GM21723 (cell line): ENCODE measurements at regions not wholly inside any gene's neighbourhood (a gene's known extent, or its start where the extent isn't known, plus 50 kb on each side); places are given as distances from the start of the nearest gene placed in this dataset.

ENCODE experiments used
- ATAC-seq: cut with Tn5 transposase; IDR thresholded peaks from one replicate; pipeline ENCODE4 v1.9.1; 2021; ENCODE audit warnings: mild to moderate bottlenecking, moderate library complexity; ENCODE audit not compliant: unreplicated experiment

- ATAC-seq, result no peak
Measured at GRCh38 chr3:146680617-146681016, 75.5 kb upstream of the PLSCR5 start.

DNA sequence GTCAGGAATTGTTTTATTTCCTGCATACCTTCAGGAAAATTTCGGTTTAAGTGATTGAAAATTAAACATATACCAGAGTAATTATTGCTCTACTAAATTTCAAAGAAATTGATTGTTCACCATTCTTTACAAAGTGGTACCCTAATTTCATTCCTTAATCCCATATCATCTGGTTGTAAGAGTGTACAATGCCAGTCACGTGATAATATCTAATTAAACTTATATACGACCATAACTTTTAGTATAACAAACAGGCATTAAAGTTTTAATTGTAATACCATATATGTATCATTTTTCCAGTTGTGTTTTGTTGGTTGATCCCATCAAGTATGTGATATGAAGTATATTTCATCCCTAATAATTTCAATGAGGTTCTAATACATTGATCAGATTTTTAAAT lies 74.8 kb upstream of the PLSCR5 start:
- ATAC-seq, result no peak

DNA sequence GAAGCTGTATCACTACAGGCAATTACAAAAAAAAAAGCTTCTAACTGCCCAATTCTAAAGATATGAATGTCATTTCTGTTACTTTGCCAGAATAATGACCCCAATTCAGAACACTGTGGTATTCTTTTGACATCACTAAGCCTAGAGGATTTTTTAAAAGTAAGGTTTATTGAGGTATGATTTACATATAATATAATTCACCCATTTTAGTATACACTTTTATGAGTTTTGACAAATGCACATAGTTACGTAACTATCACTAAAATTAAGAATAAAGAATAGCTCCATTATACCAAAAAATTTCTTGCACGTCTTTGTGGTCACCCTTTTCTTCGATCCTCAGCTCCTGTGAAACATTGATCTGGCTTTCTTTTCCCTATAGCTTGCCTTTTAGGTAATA lies 74.0 kb upstream of the PLSCR5 start:
- no peak for ATAC-seq

GRCh38 chr3:146672941-146673340 lies 67.8 kb upstream of the PLSCR5 start:
- no peak for ATAC-seq

DNA sequence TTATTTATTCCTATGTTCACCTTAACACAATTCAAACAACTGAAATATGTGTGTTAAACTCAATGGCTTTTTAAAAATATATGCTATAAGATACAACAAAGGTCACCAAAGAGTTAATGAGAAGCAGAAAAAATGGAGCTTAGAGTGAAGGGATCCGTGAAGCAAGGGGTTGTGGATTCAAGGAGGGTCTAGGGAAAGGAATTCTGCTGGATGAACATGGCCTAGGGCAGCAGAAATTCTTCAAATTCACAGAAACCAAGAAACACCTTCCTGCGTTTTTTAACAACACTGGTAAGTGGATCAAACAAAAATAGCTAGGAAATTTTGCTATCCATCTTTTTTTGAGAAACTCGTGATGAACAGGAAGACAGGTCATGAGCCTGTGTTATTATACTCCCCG lies 59.3 kb upstream of the PLSCR5 start:
- no peak for ATAC-seq

DNA sequence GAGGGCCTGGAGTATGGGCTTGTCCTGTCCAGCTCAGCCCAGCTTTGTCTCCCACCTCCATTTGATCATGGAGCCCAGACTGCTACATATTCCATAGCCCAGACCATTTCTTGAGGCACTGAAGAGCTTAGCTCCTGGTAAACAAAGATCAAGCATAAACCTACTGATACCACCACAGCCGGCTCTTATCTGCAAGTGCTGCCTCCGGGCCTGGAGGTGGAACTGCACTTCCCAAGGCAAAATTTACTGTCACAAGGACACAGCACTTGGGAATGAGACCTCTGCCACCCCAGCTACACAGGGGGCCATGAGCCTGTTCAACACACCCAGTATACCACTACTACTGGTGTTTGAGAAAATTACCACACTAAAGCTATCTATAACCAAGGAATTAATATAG lies 53.7 kb upstream of the PLSCR5 start:
- ATAC-seq, result no peak

DNA sequence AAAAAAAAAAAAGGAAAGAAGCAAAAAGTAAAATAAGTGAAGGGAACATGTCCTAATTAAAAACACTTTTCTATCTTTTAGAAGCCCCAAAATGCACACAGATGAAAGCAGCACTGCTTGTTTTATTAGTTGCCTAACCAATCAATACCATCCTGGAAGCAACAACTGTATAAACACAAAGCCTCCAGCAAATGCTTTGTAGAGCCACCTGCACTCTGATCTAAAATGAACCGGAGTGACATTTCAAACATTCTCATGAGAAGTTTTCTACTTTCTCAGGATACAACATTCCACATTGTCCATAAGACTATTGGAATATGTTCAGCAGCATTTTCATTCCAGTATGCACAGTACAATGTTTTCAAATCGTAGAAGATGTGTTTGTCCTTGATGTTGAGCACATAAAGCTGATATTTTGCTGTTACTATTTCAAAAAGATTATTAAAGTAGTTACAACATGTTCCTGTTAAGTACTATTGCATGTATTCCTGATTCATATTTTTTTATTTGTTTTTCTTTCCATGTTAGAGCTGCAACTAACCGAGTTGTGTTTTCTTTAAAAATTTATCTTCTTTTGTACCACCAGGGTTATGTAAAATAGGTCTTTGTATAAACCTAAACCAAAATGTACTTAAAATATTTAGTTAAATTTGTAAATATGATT lies 50.3 kb upstream of the PLSCR5 start:
- no peak for ATAC-seq
